Uterus (tissue), 3 donors: ENCODE measurements at regions not wholly inside any gene's neighbourhood (a gene's known extent, or its start where the extent isn't known, plus 50 kb on each side); places are given as distances from the start of the nearest gene placed in this dataset.

Source experiments
- DNase-seq, 2 donors: peaks; one replicate each; pipeline ENCODE4 v3.0.0-alpha.2; 2019 to 2020
- H3K27ac ChIP-seq, 2 donors: fragments of 200-600 bp; sonication (generic); 1 replicate in 1 of 2; 2 replicates in 1 of 2; pipeline ENCODE4 v1.5.1; 2016 to 2018
- H3K27me3 ChIP-seq, 2 donors: fragments of 200-600 bp; sonication (generic); one replicate each; pipeline ENCODE4 v1.5.1; 2018 to 2019; ENCODE audit warnings: control low read depth in 1 of 2
- H3K36me3 ChIP-seq, 2 donors: fragments of 200-600 bp; sonication (generic); one replicate each; pipeline ENCODE4 v1.5.1; 2019; ENCODE audit warnings: control low read depth in 1 of 2
- H3K4me1 ChIP-seq, 2 donors: fragments of 200-600 bp; sonication (generic); one replicate each; pipeline ENCODE4 v1.5.1; 2018 to 2019; ENCODE audit warnings: control low read depth in 1 of 2
- H3K4me3 ChIP-seq, 2 donors: fragments of 200-600 bp; sonication (generic); 1 replicate in 1 of 2; 2 replicates in 1 of 2; pipeline ENCODE4 v1.5.1; 2018 to 2019; ENCODE audit warnings: mild to moderate bottlenecking in 1 of 2
- H3K9me3 ChIP-seq, 2 donors: fragments of 200-600 bp; sonication (generic); one replicate each; pipeline ENCODE4 v1.5.1; 2019; ENCODE audit warnings: control low read depth in 1 of 2
- POLR2A ChIP-seq, 2 donors: fragments of 450-650 bp; IDR thresholded peaks; one replicate each; pipeline ENCODE4 v1.6.1; 2016; ENCODE audit warnings: antibody characterized with exemption in 2 of 2, mild to moderate bottlenecking in 1 of 2, moderate library complexity in 1 of 2
- intact Hi-C: fragments of 100-400 bp; cut with DNase I; formaldehyde crosslinking; loops from one replicate; pipeline ENCODE4 v1.15.1; 2023; ENCODE audit warnings: low total_unique reads
- TF ChIP-seq, protein P1 (sequence below), 4 experiments: fragments of 200-600 bp in 2 of 4; fragments of 450-650 bp in 2 of 4; sonication (generic) in 2 of 4; IDR thresholded peaks; one replicate each; pipeline ENCODE4 v1.5.1; 2016 to 2019; ENCODE audit warnings: antibody characterized with exemption in 4 of 4, mild to moderate bottlenecking in 2 of 4, moderate library complexity in 1 of 4
- donor health status: DM: yes; HTN: yes; CAD: no.

DNA sequence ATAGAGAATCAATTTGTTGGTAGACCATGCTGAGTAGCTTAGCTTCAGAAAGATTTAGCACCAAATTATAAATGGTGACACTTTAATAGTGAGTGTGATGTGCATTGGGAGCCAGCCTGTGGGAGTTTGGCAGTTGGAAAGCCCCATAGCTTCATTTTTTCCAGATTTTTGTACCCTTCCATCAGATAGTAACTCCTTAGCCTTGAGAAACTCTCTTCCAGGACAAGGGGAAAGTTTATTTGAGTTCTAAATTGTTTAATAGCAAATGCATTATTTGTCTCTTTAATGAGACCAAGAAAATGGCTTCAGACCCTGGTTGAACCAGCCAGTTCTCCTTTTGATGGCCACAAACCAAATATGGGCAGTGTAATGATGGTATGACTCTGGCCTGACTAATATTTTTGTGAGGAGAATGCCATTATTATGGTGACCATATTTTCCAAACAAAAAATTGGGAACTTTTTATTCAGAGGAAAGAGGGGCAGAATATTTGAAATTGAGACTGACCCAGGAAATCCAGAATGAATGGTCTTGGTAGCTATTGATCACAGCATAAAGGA is 49.8 kb downstream of the PLCE1 start:
- no peak for TF ChIP-seq POLR2A (IDR thresholded peaks at IDR 0.05)
- TF ChIP-seq, protein P1, sequence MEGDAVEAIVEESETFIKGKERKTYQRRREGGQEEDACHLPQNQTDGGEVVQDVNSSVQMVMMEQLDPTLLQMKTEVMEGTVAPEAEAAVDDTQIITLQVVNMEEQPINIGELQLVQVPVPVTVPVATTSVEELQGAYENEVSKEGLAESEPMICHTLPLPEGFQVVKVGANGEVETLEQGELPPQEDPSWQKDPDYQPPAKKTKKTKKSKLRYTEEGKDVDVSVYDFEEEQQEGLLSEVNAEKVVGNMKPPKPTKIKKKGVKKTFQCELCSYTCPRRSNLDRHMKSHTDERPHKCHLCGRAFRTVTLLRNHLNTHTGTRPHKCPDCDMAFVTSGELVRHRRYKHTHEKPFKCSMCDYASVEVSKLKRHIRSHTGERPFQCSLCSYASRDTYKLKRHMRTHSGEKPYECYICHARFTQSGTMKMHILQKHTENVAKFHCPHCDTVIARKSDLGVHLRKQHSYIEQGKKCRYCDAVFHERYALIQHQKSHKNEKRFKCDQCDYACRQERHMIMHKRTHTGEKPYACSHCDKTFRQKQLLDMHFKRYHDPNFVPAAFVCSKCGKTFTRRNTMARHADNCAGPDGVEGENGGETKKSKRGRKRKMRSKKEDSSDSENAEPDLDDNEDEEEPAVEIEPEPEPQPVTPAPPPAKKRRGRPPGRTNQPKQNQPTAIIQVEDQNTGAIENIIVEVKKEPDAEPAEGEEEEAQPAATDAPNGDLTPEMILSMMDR (IDR thresholded peaks at IDR 0.05), result no peak
- Histone ChIP-seq H3K9me3 (no peaks in the 10 kb centered on the region), H3K36me3 (no peaks in the 10 kb centered on the region), H3K4me1 (no peaks in the 10 kb centered on the region), H3K27ac (peak overlapping the region; percentile 2 to 58), H3K27me3 (no peaks in the 10 kb centered on the region), H3K4me3 (no peak overlapping the region)
- DNase-seq, result no peak
- intact Hi-C loops, result no loop called here

DNA sequence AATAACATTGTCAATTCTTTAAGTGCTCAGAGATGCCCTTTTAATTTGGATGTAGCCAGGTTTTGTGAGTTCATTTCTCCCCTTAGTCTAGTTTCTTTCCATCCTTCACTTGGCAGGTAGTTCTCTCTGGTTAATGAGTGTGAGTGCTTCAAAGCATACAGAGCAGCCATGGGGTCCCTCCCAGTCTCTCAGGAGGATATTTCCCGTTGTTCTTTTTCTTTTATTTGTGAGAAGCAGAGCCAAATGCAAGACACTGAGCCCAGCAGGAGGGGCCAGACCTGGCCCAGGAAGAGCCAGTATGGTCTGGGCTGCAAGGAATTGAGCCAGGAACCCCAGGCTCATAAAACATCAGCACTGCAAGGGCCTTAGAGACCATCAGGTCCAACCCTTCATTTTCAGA is 52.4 kb downstream of the PLCE1 start:
- intact Hi-C loops, result no loop called here
- no peaks in the 10 kb centered on the region for H3K27me3 ChIP-seq
- no peak overlapping the region for H3K27ac ChIP-seq

DNA sequence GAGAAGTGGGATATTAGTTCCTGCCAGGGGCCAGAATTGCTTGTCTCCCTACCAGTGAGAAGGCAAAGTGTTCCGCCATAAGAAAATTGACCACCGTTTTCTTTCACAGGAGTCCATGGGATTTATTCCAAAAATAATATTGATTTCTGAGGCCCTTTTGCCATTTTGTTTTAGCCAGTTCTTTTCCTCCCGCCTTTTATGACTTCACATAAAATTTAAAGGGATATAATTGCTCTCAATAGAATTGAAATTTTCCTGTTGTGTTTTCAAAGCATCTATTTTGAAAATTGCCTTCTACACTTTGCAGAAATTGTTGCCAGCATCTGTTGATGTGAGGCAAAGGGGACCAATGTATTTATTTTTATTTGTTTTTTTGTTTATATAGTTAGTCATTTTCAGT is 53.6 kb downstream of the PLCE1 start:
- peaks cover 0 to 3% of the 10 kb centered on the region in 2 donors for H3K9me3 ChIP-seq
- intact Hi-C loops, result no loop called here
- DNase-seq, result no peak
- TF ChIP-seq, protein P1 (IDR thresholded peaks at IDR 0.05), result no peak
- no peak for TF ChIP-seq POLR2A (IDR thresholded peaks at IDR 0.05)
- H3K27me3 ChIP-seq, result no peaks in the 10 kb centered on the region
- no peak overlapping the region for H3K27ac ChIP-seq
- H3K4me1 ChIP-seq, result no peaks in the 10 kb centered on the region
- no peaks in the 10 kb centered on the region for H3K36me3 ChIP-seq
- H3K4me3 ChIP-seq, result no peak overlapping the region

More for the DNA sequence above, 52.4 kb downstream of the PLCE1 start:
- no peak for DNase-seq
- no peaks in the 10 kb centered on the region for H3K4me1 ChIP-seq
- TF ChIP-seq, protein P1 (IDR thresholded peaks at IDR 0.05), result no peak
- no peak for TF ChIP-seq POLR2A (IDR thresholded peaks at IDR 0.05)
- H3K36me3 ChIP-seq, result no peaks in the 10 kb centered on the region
- H3K9me3 ChIP-seq, result peaks cover 0 to 3% of the 10 kb centered on the region in 2 donors
- H3K4me3 ChIP-seq, result no peak overlapping the region

DNA sequence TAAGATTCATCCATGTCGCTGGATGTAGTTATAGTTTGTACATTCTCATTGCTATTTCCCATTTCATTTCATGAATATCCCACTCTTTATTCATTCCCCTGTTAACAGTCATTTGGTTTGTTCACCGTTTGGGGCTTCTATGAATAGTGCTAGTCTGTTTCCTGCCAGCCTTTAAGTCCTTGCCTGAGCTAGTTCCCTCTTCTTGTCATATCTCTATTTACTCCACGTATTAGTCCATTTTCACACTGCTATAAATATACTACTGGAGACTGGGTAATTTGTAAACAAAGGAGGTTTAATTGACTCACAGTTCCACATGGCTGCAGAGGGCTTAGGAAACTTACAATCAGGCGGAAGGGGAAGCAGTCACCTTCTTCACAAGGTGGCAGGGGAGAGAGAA is 56.2 kb downstream of the PLCE1 start:
- H3K4me1 ChIP-seq, result peaks cover 0 to 6% of the 10 kb centered on the region in 2 donors
- no peaks in the 10 kb centered on the region for H3K27me3 ChIP-seq
- intact Hi-C loops, result no loop called here
- H3K9me3 ChIP-seq, result peaks cover 0 to 3% of the 10 kb centered on the region in 2 donors
- DNase-seq, result no peak
- no peaks in the 10 kb centered on the region for H3K36me3 ChIP-seq
- TF ChIP-seq, protein P1 (IDR thresholded peaks at IDR 0.05), result no peak
- no peak for TF ChIP-seq POLR2A (IDR thresholded peaks at IDR 0.05)
- no peak overlapping the region for H3K27ac ChIP-seq
- no peak overlapping the region for H3K4me3 ChIP-seq

DNA sequence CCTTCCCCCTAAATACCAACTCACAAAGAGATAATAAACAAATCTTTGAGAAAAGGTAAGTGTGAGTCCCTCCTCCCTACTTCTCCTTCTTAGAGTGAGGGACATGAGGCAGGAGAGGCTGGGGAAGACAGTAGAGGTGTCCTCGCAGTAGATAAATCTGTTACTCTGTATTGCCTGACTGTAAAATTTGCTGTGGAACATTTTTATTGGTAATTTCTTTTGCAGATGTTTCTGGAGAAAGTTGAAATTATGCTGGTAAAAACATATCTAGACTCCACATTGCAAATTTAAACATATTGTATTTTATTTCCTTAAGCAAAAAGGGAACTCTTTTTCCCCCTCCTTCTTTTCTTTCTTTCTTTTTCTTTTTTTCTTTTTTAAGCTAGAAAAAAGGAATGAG is 58.5 kb downstream of the PLCE1 start:
- intact Hi-C loops, result no loop called here
- Histone ChIP-seq H3K4me3 (no peak overlapping the region), H3K4me1 (peaks cover 0 to 6% of the 10 kb centered on the region in 2 donors), H3K9me3 (peaks cover 0 to 3% of the 10 kb centered on the region in 2 donors), H3K36me3 (no peaks in the 10 kb centered on the region), H3K27ac (peak overlapping the region in 1 of 2 donors; percentile 13), H3K27me3 (no peaks in the 10 kb centered on the region)
- DNase-seq, result no peak
- TF ChIP-seq, protein P1 (IDR thresholded peaks at IDR 0.05), result no peak
- TF ChIP-seq POLR2A (IDR thresholded peaks at IDR 0.05), result no peak
